ENCODE measurements at regions not wholly inside any gene's neighbourhood (a gene's known extent, or its start where the extent isn't known, plus 50 kb on each side); places are given as distances from the start of the nearest gene placed in this dataset.

DNA sequence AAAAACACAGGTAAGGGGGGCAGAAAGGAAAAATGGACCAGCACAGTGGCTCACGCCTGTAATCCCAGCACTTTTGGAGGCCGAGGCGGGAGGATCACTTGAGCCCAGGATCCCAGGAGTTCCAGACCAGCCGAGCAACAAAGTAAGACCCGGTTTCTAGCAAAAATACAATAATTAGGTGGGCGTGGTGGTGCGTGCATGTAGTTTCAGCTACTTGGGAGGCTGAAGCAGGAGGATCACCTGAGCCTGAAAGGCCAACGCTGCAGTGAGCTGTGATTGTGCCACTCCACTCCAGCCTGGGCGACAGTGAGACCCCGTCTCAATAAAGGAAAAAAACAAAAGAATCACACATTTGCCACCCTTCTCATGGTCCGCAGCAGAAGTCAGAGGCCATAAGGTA is 519.4 kb downstream of the BRD1 start (continued):
- TF ChIP-seq, protein P1, sequence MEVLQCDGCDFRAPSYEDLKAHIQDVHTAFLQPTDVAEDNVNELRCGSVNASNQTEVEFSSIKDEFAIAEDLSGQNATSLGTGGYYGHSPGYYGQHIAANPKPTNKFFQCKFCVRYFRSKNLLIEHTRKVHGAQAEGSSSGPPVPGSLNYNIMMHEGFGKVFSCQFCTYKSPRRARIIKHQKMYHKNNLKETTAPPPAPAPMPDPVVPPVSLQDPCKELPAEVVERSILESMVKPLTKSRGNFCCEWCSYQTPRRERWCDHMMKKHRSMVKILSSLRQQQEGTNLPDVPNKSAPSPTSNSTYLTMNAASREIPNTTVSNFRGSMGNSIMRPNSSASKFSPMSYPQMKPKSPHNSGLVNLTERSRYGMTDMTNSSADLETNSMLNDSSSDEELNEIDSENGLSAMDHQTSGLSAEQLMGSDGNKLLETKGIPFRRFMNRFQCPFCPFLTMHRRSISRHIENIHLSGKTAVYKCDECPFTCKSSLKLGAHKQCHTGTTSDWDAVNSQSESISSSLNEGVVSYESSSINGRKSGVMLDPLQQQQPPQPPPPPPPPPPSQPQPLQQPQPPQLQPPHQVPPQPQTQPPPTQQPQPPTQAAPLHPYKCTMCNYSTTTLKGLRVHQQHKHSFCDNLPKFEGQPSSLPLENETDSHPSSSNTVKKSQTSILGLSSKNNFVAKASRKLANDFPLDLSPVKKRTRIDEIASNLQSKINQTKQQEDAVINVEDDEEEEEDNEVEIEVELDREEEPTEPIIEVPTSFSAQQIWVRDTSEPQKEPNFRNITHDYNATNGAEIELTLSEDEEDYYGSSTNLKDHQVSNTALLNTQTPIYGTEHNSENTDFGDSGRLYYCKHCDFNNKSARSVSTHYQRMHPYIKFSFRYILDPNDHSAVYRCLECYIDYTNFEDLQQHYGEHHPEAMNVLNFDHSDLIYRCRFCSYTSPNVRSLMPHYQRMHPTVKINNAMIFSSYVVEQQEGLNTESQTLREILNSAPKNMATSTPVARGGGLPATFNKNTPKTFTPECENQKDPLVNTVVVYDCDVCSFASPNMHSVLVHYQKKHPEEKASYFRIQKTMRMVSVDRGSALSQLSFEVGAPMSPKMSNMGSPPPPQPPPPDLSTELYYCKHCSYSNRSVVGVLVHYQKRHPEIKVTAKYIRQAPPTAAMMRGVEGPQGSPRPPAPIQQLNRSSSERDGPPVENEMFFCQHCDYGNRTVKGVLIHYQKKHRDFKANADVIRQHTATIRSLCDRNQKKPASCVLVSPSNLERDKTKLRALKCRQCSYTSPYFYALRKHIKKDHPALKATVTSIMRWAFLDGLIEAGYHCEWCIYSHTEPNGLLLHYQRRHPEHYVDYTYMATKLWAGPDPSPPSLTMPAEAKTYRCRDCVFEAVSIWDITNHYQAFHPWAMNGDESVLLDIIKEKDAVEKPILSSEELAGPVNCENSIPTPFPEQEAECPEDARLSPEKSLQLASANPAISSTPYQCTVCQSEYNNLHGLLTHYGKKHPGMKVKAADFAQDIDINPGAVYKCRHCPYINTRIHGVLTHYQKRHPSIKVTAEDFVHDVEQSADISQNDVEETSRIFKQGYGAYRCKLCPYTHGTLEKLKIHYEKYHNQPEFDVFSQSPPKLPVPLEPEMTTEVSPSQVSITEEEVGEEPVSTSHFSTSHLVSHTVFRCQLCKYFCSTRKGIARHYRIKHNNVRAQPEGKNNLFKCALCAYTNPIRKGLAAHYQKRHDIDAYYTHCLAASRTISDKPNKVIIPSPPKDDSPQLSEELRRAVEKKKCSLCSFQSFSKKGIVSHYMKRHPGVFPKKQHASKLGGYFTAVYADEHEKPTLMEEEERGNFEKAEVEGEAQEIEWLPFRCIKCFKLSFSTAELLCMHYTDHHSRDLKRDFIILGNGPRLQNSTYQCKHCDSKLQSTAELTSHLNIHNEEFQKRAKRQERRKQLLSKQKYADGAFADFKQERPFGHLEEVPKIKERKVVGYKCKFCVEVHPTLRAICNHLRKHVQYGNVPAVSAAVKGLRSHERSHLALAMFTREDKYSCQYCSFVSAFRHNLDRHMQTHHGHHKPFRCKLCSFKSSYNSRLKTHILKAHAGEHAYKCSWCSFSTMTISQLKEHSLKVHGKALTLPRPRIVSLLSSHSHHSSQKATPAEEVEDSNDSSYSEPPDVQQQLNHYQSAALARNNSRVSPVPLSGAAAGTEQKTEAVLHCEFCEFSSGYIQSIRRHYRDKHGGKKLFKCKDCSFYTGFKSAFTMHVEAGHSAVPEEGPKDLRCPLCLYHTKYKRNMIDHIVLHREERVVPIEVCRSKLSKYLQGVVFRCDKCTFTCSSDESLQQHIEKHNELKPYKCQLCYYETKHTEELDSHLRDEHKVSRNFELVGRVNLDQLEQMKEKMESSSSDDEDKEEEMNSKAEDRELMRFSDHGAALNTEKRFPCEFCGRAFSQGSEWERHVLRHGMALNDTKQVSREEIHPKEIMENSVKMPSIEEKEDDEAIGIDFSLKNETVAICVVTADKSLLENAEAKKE (CRISPR knock-in tag; IDR thresholded peaks at IDR 0.05): no peak
- no peak for TF ChIP-seq NANOG (IDR thresholded peaks at IDR 0.05; ENCODE audit: borderline replicate concordance)

DNA sequence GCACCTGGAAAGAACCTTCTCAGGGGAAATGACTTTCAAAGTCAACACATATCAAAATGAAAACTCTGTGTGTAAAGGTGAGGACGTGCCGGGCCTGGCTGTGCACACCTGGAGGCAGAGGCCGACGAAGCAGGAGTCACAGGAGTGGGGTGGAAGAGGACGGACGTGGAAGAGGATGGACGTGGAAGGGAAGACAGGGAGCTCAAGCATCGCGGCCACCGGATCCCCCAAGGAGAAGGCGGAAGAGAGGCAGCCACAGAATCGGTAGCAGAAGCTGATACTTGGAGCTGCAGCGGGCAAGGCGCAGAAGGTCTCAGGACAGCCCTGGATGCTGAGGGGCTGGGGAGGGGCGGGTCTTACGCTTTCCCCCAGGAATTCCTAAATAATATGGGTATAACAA is 519.8 kb downstream of the BRD1 start:
- peaks cover 10% of the 10 kb centered on the region for H3K27me3 Mint-ChIP-seq (ENCODE audit: insufficient read depth, low read depth, poor library complexity)
- H3K9me3 Mint-ChIP-seq: no peaks in the 10 kb centered on the region
- no peak for ATAC-seq
- no peak overlapping the region for H3K4me3 Mint-ChIP-seq
- Histone ChIP-seq H3K4me3 (no peak overlapping the region), H3K4me2 (no peak overlapping the region), H3K9me2 (ENCODE audit: insufficient read depth) (no peaks in the 10 kb centered on the region), H4K20me1 (replicated peaks; ENCODE audit: insufficient read depth) (no peaks in the 10 kb centered on the region), H3K27me3 (ENCODE audit: insufficient read depth) (no peaks in the 10 kb centered on the region), H3K4me1 (ENCODE audit: insufficient read depth) (no peaks in the 10 kb centered on the region), H3F3A (replicated peaks; ENCODE audit: low read depth) (no peaks in the 10 kb centered on the region), H3K79me2 (replicated peaks; ENCODE audit: insufficient read depth) (no peaks in the 10 kb centered on the region), H2AFZ (no peak overlapping the region), H3K36me3 (ENCODE audit: insufficient read depth) (no peaks in the 10 kb centered on the region), H3K27ac (ENCODE audit: low read depth) (no peak overlapping the region)
- no peak overlapping the region for H3K27ac Mint-ChIP-seq
- no peaks in the 10 kb centered on the region for H3K36me3 Mint-ChIP-seq (ENCODE audit: low read depth)
- DNase-seq (ENCODE audit: low spot score): no peak
- H3K4me1 Mint-ChIP-seq: no peaks in the 10 kb centered on the region
- TF ChIP-seq ZNF331 (CRISPR knock-in tag; IDR thresholded peaks at IDR 0.05; ENCODE audit: low read depth): no peak
- no peak for TF ChIP-seq ZNF114 (CRISPR knock-in tag; IDR thresholded peaks at IDR 0.05)
- TF ChIP-seq NANOG (IDR thresholded peaks at IDR 0.05; ENCODE audit: borderline replicate concordance): no peak
- no peak for TF ChIP-seq POLR2AphosphoS5 (IDR thresholded peaks at IDR 0.05; ENCODE audit: low read depth)
- TF ChIP-seq STAT1 (IDR thresholded peaks at IDR 0.05; ENCODE audit: unreplicated experiment): no peak
- TF ChIP-seq, protein P2, sequence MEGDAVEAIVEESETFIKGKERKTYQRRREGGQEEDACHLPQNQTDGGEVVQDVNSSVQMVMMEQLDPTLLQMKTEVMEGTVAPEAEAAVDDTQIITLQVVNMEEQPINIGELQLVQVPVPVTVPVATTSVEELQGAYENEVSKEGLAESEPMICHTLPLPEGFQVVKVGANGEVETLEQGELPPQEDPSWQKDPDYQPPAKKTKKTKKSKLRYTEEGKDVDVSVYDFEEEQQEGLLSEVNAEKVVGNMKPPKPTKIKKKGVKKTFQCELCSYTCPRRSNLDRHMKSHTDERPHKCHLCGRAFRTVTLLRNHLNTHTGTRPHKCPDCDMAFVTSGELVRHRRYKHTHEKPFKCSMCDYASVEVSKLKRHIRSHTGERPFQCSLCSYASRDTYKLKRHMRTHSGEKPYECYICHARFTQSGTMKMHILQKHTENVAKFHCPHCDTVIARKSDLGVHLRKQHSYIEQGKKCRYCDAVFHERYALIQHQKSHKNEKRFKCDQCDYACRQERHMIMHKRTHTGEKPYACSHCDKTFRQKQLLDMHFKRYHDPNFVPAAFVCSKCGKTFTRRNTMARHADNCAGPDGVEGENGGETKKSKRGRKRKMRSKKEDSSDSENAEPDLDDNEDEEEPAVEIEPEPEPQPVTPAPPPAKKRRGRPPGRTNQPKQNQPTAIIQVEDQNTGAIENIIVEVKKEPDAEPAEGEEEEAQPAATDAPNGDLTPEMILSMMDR (conservative IDR thresholded peaks at IDR 0.05; ENCODE audit: low read depth in 2 of 2): no peak
- TF ChIP-seq, protein P1 (CRISPR knock-in tag; IDR thresholded peaks at IDR 0.05): no peak
- TF ChIP-seq EZH2phosphoT487 (IDR thresholded peaks at IDR 0.05; ENCODE audit: unreplicated experiment): no peak
- no peak for TF ChIP-seq JUNB (IDR thresholded peaks at IDR 0.05; ENCODE audit: unreplicated experiment)

All from GM23338 (cell line).